ENCODE measurements at regions not wholly inside any gene's neighbourhood (a gene's known extent, or its start where the extent isn't known, plus 50 kb on each side); places are given as distances from the start of the nearest gene placed in this dataset.
"Not testable (repeated sequence)": the region's sequence is repeated elsewhere in the genome, so short reads cannot be mapped to it uniquely, and the experiment has no call there.

- no peak for DNase-seq
Observed at GRCh38 chr3:6743067-6743720, 117.7 kb upstream of the GRM7 start.

- no peak for DNase-seq
Observed at GRCh38 chr3:6746443-6746842, 114.5 kb upstream of the GRM7 start.

- DNase-seq, result no peak
Observed at GRCh38 chr3:6747017-6747416, 113.9 kb upstream of the GRM7 start.

GRCh38 chr3:6750782-6751181 lies 110.1 kb upstream of the GRM7 start:
- DNase-seq, result no peak

GRCh38 chr3:6753536-6753935 lies 107.4 kb upstream of the GRM7 start:
- no peak for DNase-seq

- DNase-seq, result not testable (repeated sequence)
Observed at GRCh38 chr3:6769532-6770396, 91.2 kb upstream of the GRM7 start.

- no peak for DNase-seq
Observed at GRCh38 chr3:6770397-6770690, 90.6 kb upstream of the GRM7 start.

GRCh38 chr3:6771171-6771570 lies 89.7 kb upstream of the GRM7 start:
- no peak for DNase-seq

- DNase-seq, result peak; percentile 4
Observed at GRCh38 chr3:6779140-6779539, 81.8 kb upstream of the GRM7 start.

- DNase-seq, result no peak
Observed at GRCh38 chr3:6781092-6781491, 79.8 kb upstream of the GRM7 start.

- DNase-seq, result no peak
Observed at GRCh38 chr3:6785726-6786125, 75.2 kb upstream of the GRM7 start.

- DNase-seq, result no peak
Observed at GRCh38 chr3:6791161-6791560, 69.8 kb upstream of the GRM7 start.

GRCh38 chr3:6799264-6799915 lies 61.5 kb upstream of the GRM7 start:
- DNase-seq, result peak; percentile 46

GRCh38 chr3:6803619-6804018 lies 57.3 kb upstream of the GRM7 start:
- DNase-seq, result no peak

- no peak for DNase-seq
Observed at GRCh38 chr3:6805236-6805635, 55.7 kb upstream of the GRM7 start.

- DNase-seq, result no peak
Observed at GRCh38 chr3:6806991-6807390, 53.9 kb upstream of the GRM7 start.

- DNase-seq, result no peak
Observed at GRCh38 chr3:6807967-6808588, 52.8 kb upstream of the GRM7 start.

- DNase-seq, result no peak
Observed at GRCh38 chr3:6809349-6809748, 51.6 kb upstream of the GRM7 start.

Data from activated CD4-positive, alpha-beta T cell treated with anti-CD3 and anti-CD28 coated beads for 48 hours (primary cell).